Breast epithelium (tissue), 3 donors: ENCODE measurements at regions not wholly inside any gene's neighbourhood (a gene's known extent, or its start where the extent isn't known, plus 50 kb on each side); places are given as distances from the start of the nearest gene placed in this dataset.

ENCODE experiments used
- POLR2AphosphoS5 ChIP-seq, 3 donors: sonication (generic); formaldehyde crosslinking; IDR thresholded peaks; one replicate each; pipeline ENCODE4 v1.6.1; 2017; ENCODE audit warnings: antibody characterized with exemption in 3 of 3
- TF ChIP-seq, protein P1 (sequence below), 3 donors: fragments of 450-650 bp; IDR thresholded peaks; one replicate each; pipeline ENCODE4 v1.5.1; 2016 to 2017; ENCODE audit warnings: antibody characterized with exemption in 3 of 3, mild to moderate bottlenecking in 3 of 3, moderate library complexity in 3 of 3

GRCh38 chr4:120005527-120005926 is 61.1 kb downstream of the MAD2L1 start:
- TF ChIP-seq, protein P1, sequence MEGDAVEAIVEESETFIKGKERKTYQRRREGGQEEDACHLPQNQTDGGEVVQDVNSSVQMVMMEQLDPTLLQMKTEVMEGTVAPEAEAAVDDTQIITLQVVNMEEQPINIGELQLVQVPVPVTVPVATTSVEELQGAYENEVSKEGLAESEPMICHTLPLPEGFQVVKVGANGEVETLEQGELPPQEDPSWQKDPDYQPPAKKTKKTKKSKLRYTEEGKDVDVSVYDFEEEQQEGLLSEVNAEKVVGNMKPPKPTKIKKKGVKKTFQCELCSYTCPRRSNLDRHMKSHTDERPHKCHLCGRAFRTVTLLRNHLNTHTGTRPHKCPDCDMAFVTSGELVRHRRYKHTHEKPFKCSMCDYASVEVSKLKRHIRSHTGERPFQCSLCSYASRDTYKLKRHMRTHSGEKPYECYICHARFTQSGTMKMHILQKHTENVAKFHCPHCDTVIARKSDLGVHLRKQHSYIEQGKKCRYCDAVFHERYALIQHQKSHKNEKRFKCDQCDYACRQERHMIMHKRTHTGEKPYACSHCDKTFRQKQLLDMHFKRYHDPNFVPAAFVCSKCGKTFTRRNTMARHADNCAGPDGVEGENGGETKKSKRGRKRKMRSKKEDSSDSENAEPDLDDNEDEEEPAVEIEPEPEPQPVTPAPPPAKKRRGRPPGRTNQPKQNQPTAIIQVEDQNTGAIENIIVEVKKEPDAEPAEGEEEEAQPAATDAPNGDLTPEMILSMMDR (IDR thresholded peaks at IDR 0.05), result no peak
- no peak for TF ChIP-seq POLR2AphosphoS5 (IDR thresholded peaks at IDR 0.05)
